ENCODE measurements at regions not wholly inside any gene's neighbourhood (a gene's known extent, or its start where the extent isn't known, plus 50 kb on each side); places are given as distances from the start of the nearest gene placed in this dataset.

- no peak for TF ChIP-seq TCF7L2 (IDR thresholded peaks at IDR 0.05; ENCODE audit: borderline replicate concordance, extremely low read depth, insufficient read depth, insufficient read length)
- TF ChIP-seq FOSL1 (IDR thresholded peaks at IDR 0.05; ENCODE audit: low read depth): no peak
- no peak for TF ChIP-seq SP1 (IDR thresholded peaks at IDR 0.05; ENCODE audit: low read depth)
- no peak for TF ChIP-seq ZFX (IDR thresholded peaks at IDR 0.05)
- no peaks in the 10 kb centered on the region for H3K79me2 ChIP-seq (ENCODE audit: insufficient read depth, low read length)
- H3K27ac ChIP-seq (ENCODE audit: low read depth, low read length): no peak overlapping the region
- H2AFZ ChIP-seq (ENCODE audit: low read depth, low read length, poor library complexity, severe bottlenecking): peak overlapping the region; percentile 94
- no peak overlapping the region for H3K4me3 ChIP-seq (replicated peaks in 1 of 2; ENCODE audit: low read depth in 1 of 2, low read length in 2 of 2)
- H4K20me1 ChIP-seq (ENCODE audit: insufficient read depth): no peaks in the 10 kb centered on the region
- no peak overlapping the region for H3K9ac ChIP-seq (ENCODE audit: low read length)
- intact Hi-C loops (cut with micrococcal nuclease): no loop called here
- H3K9me3 ChIP-seq (ENCODE audit: control insufficient read depth in 1 of 2, insufficient read depth in 1 of 2, low read depth in 1 of 2, low read length in 2 of 2): no peaks in the 10 kb centered on the region
- CTCF ChIA-PET: no interaction called here
- POLR2A ChIA-PET: interaction anchor here (1.2 kb wide), 1 partner anchor 95 kb away, joined by 5 read pairs; no protein-coding TSS in a partner anchor
- no TSS peak for BruUV-seq (replicated peaks)
- no peak for DNase-seq (ENCODE audit: low read depth, low spot score)
- no peak for ATAC-seq
- RAD21 ChIA-PET (ENCODE audit: low non-redundant PET in 1 of 2, low total read pairs in 2 of 2, uncharacterized antibody in 2 of 2, unreplicated experiment in 2 of 2): no interaction called here
- no peaks in the 10 kb centered on the region for H3K36me3 ChIP-seq (ENCODE audit: control insufficient read depth in 1 of 2, insufficient read depth in 2 of 2, low read length in 2 of 2)
- no peaks in the 10 kb centered on the region for H3K27me3 ChIP-seq (ENCODE audit: insufficient read depth, low read length)
- H3K9me2 ChIP-seq (ENCODE audit: insufficient read depth): no peaks in the 10 kb centered on the region
- peaks cover 5 to 10% of the 10 kb centered on the region in 2 experiments; a peak in 3 of 4 replicates for H3K4me1 ChIP-seq (ENCODE audit: control insufficient read depth in 1 of 2, insufficient read depth in 2 of 2, low read length in 2 of 2)
- no peak overlapping the region for H3K4me2 ChIP-seq (ENCODE audit: low read length)
Measured at GRCh38 chr6:151155095-151155494, 84.7 kb upstream of the AKAP12 start.

GRCh38 chr6:151160929-151161757 is 78.6 kb upstream of the AKAP12 start:
- peak; percentile 57; the same call in 1 of the 2 replicates for ATAC-seq
- Histone ChIP-seq H2AFZ (ENCODE audit: low read depth, low read length, poor library complexity, severe bottlenecking) (no peak overlapping the region), H3K9me3 (ENCODE audit: control insufficient read depth in 1 of 2, insufficient read depth in 1 of 2, low read depth in 1 of 2, low read length in 2 of 2) (no peaks in the 10 kb centered on the region), H4K20me1 (ENCODE audit: insufficient read depth) (no peaks in the 10 kb centered on the region), H3K4me2 (ENCODE audit: low read length) (no peak overlapping the region), H3K79me2 (ENCODE audit: insufficient read depth, low read length) (no peaks in the 10 kb centered on the region), H3K27me3 (ENCODE audit: insufficient read depth, low read length) (no peaks in the 10 kb centered on the region), H3K9me2 (ENCODE audit: insufficient read depth) (no peaks in the 10 kb centered on the region), H3K27ac (ENCODE audit: low read depth, low read length) (no peak overlapping the region), H3K9ac (ENCODE audit: low read length) (no peak overlapping the region), H3K4me1 (ENCODE audit: control insufficient read depth in 1 of 2, insufficient read depth in 2 of 2, low read length in 2 of 2) (no peaks in the 10 kb centered on the region), H3K4me3 (replicated peaks in 1 of 2; ENCODE audit: low read depth in 1 of 2, low read length in 2 of 2) (no peak overlapping the region), H3K36me3 (ENCODE audit: control insufficient read depth in 1 of 2, insufficient read depth in 2 of 2, low read length in 2 of 2) (no peaks in the 10 kb centered on the region)
- no peak for DNase-seq (ENCODE audit: low read depth, low spot score)
- peak; percentile 6; the same call in 1 of the 2 replicates for TF ChIP-seq MAX (IDR thresholded peaks at IDR 0.05)
- no peak for TF ChIP-seq ZBTB33 (IDR thresholded peaks at IDR 0.05; ENCODE audit: extremely low read depth, insufficient replicate concordance, low read length)
- no peak for TF ChIP-seq POLR2A (IDR thresholded peaks at IDR 0.05; ENCODE audit: borderline replicate concordance, extremely low read depth, insufficient read depth, insufficient read length)
- intact Hi-C loops (cut with micrococcal nuclease): no loop called here
- POLR2A ChIA-PET: no interaction called here
- RAD21 ChIA-PET (ENCODE audit: low non-redundant PET in 1 of 2, low total read pairs in 2 of 2, uncharacterized antibody in 2 of 2, unreplicated experiment in 2 of 2): no interaction called here
- CTCF ChIA-PET: no interaction called here
- no TSS peak for BruUV-seq (replicated peaks)

Data from HCT116 (cell line).